ENCODE measurements at regions not wholly inside any gene's neighbourhood (a gene's known extent, or its start where the extent isn't known, plus 50 kb on each side); places are given as distances from the start of the nearest gene placed in this dataset.

DNA sequence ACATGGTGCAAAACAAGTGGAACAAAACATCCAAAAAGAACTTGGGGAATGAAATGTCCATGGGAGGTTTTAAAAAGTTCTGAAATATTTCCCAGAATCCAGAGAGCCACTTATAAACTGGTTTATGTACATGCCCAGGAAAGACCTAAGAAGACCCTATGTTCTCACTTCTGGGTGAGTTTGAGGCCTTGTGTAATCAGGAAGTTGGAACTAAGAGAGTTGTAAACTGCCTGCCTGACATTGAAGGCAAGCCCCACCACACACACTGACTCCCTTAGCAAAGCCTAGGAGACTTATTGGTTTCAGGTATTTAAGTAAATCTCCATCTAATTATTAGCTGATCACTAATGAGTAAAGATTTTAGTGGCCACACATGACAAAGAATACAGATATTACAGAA lies 142.5 kb downstream of the LRIG3 start:
- no peak for DNase-seq (ENCODE audit: low read depth)

GRCh38 chr12:58781609-58782008 lies 138.7 kb downstream of the LRIG3 start:
- no peak for DNase-seq (ENCODE audit: low read depth)

- DNase-seq (ENCODE audit: low read depth): peak; percentile 8
Observed at GRCh38 chr12:58787021-58787760, 133.1 kb downstream of the LRIG3 start.

DNA sequence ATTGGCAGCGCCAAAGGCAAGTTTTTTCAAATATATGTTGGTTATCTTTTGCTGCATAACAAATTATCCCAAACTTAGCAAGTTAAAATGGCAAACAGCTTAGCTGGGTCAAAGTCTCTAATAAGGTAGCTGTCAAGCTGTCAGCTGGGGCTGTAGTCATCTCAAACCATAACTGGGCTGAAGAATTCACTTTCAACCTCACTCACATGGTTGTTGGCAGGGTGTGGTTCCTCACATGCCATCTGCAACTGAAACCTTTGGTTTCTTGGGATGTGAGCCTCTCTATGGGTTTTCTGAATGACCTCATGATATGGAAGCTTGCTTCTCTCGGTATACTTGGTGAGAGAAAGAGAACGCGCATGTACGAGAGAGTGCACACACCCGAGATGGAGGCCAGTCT lies 125.4 kb downstream of the LRIG3 start:
- DNase-seq (ENCODE audit: low read depth): no peak

DNA sequence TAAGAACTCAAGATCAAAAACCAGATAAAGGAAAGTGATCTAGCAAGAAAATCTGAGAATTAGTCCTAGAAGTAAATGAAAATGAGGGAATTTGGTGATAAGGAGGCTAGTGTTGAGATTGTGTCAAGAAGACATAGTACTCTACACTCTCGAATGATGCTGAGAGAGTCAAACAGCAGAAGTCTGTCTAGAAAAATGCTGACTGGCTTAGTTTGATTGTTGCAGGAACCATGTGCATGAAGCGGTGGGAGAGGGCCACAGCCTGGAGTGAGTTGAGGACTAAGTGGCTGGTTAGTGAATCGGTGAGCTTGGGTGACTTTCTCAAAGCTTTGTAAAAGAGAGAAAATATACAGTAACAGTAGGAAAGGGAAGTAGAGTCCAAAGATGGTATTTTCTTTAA lies 124.5 kb downstream of the LRIG3 start:
- no peak for DNase-seq (ENCODE audit: low read depth)

GRCh38 chr12:58801986-58802385 lies 118.3 kb downstream of the LRIG3 start:
- DNase-seq (ENCODE audit: low read depth): no peak

DNA sequence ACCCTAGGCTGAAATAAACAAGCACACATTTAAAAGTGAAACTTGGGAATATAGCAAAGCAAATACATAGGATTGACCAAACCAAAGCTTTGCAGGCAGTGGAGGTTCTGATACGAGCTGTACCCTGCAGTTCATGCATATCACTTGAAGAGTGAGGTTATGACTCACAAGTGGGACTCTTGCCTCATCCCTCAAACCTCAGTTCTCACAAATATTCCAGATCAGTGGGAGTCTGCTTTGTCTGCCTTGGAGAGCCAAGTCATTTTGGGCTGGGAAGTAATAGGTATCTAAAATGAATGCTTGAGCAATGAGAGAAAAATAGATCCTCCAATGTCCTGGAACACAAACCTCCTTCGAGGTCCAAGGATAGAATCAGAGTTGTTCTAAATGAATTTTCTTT lies 116.4 kb downstream of the LRIG3 start:
- DNase-seq (ENCODE audit: low read depth): peak; percentile 87

GRCh38 chr12:58804749-58805148 lies 115.6 kb downstream of the LRIG3 start:
- DNase-seq (ENCODE audit: low read depth): no peak

DNA sequence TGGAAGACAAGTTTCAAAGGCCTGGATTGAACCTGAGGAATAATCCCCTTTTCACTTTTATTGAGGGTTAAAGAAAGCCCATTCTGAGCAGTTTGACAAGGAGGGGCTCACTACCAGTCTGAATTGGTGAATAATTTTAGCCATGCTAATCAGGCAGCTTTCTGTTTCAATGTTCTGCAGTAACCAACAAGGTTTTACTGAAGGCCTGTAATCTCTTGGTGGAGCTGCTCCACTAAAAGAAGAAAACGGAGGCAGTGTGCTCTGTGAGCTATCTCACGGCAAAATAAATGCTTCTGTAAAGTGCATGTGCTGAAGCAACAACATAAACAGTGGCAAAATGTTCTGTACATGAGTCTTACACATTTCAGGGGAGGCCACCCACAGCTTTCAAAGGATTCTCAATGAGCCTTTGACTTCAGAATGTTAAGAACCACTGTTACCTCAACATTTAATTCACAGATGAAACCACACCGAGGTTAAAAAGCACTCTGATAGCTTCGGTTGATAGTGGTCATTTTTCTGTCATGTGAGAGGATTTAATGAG lies 111.2 kb downstream of the LRIG3 start:
- no peak for DNase-seq (ENCODE audit: low read depth)

- no peak for DNase-seq (ENCODE audit: low read depth)
Observed at GRCh38 chr12:58811346-58811745, 109.0 kb downstream of the LRIG3 start.

DNA sequence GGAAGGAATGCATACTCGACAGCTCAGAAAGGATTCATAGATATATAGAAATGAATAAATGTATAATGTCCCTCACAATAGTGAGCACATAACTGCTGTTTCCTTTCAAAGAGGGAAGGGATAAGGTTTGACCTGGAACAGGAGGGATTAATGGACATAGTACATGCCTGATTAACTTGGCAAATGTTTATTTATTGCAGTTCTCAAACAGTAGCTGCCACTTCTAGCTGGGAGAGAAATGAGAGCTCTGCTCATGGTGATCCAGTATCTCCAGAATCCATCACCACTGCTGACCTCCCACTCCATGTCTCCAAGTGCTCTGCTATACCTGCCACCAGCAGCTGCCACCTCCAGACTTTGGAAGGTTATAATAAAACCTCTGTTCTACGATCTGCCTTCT lies 108.1 kb downstream of the LRIG3 start:
- DNase-seq (ENCODE audit: low read depth): no peak

GRCh38 chr12:58814036-58814435 lies 106.3 kb downstream of the LRIG3 start:
- DNase-seq (ENCODE audit: low read depth): peak; percentile 68

- DNase-seq (ENCODE audit: low read depth): no peak
Observed at GRCh38 chr12:58815235-58815634, 105.1 kb downstream of the LRIG3 start.

DNA sequence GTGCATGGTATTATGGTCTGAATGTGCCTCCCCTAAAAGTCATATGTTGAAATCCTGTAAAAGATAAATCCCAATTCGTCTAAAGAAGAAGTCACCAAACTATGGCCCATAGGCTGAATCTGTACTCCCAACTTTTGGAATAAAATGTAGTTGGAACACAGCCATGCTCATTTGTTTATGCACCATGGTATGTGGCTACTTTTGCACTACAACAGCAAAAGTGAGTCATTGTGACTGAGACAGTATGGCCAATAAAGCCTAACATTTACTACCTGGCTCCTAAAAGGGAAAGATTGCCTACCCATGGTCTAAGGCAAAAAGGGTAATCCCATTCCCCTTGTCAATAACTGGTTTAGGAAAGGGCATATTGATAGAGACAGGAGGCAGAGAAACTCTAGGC lies 101.8 kb downstream of the LRIG3 start:
- peak; percentile 57 for DNase-seq (ENCODE audit: low read depth)

DNA sequence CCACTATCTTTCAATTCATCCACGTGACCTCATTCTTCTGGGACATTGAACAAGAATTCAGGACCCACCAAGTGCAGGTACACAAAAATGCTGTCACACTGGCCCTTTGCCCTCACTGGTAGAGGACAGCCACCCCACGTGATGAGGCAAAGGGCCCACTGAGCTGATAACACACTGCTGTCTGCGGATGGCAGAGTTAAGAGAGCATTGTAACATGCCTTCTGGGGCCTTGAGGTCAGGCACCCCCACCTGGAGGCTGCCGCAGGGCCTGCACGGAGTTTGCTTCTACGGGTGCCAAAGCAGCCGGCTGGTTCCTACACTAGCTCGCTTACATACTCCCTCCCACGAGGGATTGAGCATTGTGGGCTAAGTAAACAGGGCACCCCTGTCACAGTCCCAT lies 101.0 kb downstream of the LRIG3 start:
- DNase-seq (ENCODE audit: low read depth): no peak

- DNase-seq (ENCODE audit: low read depth): no peak
Observed at GRCh38 chr12:58819985-58820384, 100.3 kb downstream of the LRIG3 start.
